HFFc6 (cell line): ENCODE measurements at regions not wholly inside any gene's neighbourhood (a gene's known extent, or its start where the extent isn't known, plus 50 kb on each side); places are given as distances from the start of the nearest gene placed in this dataset.

Experiments used
- DNase-seq: peaks from one replicate; pipeline ENCODE4 v3.0.0-alpha.2; 2018
- H3K27ac Mint-ChIP-seq: 2 replicates; pipeline ENCODE4 v1.8.0; 2020; ENCODE audit warnings: mild to moderate bottlenecking, mixed read lengths
- H3K27me3 Mint-ChIP-seq: 2 replicates; pipeline ENCODE4 v1.8.0; 2021; ENCODE audit warnings: mild to moderate bottlenecking, moderate library complexity, mixed read lengths; ENCODE audit not compliant: insufficient read depth
- H3K36me3 Mint-ChIP-seq: 2 replicates; pipeline ENCODE4 v1.8.0; 2021; ENCODE audit warnings: low read depth, mixed read lengths
- H3K4me1 Mint-ChIP-seq: 2 replicates; pipeline ENCODE4 v1.8.0; 2020; ENCODE audit warnings: low read depth, mixed read lengths
- H3K4me3 Mint-ChIP-seq: 2 replicates; pipeline ENCODE4 v1.8.0; 2020; ENCODE audit warnings: mild to moderate bottlenecking, moderate library complexity, mixed read lengths
- H3K9me3 Mint-ChIP-seq: 2 replicates; pipeline ENCODE4 v1.8.0; 2020; ENCODE audit warnings: mild to moderate bottlenecking, mixed read lengths
- TF ChIP-seq, protein P1 (sequence below): fragments of 200-600 bp; sonication (generic); IDR thresholded peaks from 2 replicates; pipeline ENCODE4 v1.5.0; 2021; ENCODE audit warnings: antibody characterized with exemption, mild to moderate bottlenecking

DNA sequence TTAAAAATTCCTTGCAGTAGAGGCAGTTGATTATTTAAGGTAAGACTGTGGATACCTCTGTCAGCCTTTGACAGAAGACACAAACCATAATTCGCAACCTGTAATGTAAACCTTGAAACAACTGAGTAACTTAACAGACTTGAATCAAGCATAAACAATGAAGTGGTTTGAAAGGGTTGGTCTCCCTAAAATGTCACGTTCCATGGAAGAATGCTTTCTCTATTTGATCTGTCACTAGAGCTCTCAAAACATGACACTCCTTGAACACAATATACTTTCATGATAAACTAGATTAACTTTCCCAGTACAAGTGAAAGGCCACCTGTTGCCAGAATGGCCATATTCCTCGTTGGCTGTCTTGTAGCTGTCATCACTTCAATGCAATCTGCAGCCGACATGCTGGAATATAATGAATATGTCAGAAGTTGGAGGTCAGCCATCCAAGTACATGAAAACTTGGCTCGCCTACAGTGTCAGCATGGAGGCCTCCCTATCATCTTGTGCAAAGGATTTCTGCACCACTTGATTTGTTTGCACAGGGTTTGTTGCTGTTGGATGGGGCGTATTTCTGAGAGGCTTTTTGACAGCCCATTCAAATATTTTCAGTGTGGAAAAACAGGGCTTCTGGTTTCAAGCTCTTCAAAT, 228.0 kb downstream of the TLE4 start:
- no peak for DNase-seq
- H3K9me3 Mint-ChIP-seq = no peaks in the 10 kb centered on the region
- TF ChIP-seq, protein P1, sequence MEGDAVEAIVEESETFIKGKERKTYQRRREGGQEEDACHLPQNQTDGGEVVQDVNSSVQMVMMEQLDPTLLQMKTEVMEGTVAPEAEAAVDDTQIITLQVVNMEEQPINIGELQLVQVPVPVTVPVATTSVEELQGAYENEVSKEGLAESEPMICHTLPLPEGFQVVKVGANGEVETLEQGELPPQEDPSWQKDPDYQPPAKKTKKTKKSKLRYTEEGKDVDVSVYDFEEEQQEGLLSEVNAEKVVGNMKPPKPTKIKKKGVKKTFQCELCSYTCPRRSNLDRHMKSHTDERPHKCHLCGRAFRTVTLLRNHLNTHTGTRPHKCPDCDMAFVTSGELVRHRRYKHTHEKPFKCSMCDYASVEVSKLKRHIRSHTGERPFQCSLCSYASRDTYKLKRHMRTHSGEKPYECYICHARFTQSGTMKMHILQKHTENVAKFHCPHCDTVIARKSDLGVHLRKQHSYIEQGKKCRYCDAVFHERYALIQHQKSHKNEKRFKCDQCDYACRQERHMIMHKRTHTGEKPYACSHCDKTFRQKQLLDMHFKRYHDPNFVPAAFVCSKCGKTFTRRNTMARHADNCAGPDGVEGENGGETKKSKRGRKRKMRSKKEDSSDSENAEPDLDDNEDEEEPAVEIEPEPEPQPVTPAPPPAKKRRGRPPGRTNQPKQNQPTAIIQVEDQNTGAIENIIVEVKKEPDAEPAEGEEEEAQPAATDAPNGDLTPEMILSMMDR = no peak
- no peak overlapping the region for H3K4me3 Mint-ChIP-seq
- H3K4me1 Mint-ChIP-seq = no peaks in the 10 kb centered on the region
- no peaks in the 10 kb centered on the region for H3K36me3 Mint-ChIP-seq
- peaks cover 4% of the 10 kb centered on the region; the same call in 1 of the 2 replicates for H3K27me3 Mint-ChIP-seq
- H3K27ac Mint-ChIP-seq = no peak overlapping the region

DNA sequence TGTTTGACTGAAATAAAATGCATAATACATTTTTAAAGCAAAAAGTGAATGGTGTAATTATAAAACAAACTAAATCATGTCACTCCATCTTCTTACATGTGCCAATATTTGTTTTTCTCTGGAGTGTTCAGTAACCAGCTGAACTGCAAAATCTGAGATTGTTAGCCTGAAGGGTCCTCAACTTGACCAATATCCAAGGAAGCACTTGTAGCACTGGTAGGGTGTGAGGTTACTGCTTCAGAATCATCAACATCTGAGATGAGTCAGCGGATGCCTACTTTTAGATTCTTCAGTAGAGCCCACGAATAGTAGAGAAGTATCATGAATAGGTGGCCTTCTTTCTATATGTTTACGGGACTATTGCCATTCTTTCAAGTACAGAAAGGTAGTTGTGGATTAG, 226.7 kb downstream of the TLE4 start:
- Mint-ChIP-seq H3K27me3 (peaks cover 4% of the 10 kb centered on the region; the same call in 1 of the 2 replicates), H3K27ac (no peak overlapping the region), H3K4me3 (no peak overlapping the region)

DNA sequence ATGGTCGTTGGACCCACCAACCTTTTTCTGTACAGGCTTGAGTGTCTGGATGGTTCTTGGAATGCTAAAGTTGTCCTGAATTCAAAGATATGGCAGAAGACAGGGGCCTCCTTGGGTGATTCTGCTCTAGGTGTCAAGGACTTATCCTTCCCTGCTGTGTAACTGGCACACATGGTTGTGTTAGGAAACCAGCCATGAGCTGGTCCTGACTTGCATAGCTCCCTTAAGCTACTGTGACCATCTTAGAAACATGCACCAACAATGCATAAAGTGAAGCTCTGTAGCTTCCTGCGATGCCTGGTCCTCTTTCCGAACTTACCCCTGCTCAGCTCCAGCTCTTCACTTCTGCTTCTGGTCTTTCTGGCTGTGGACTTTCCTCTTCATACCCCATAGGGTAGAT, 224.6 kb downstream of the TLE4 start:
- DNase-seq = no peak
- no peaks in the 10 kb centered on the region for H3K4me1 Mint-ChIP-seq
- TF ChIP-seq, protein P1 = no peak
- H3K27me3 Mint-ChIP-seq = peaks cover 6% of the 10 kb centered on the region; the same call in 1 of the 2 replicates
- no peak overlapping the region for H3K27ac Mint-ChIP-seq
- no peaks in the 10 kb centered on the region for H3K36me3 Mint-ChIP-seq
- H3K4me3 Mint-ChIP-seq = no peak overlapping the region
- no peaks in the 10 kb centered on the region for H3K9me3 Mint-ChIP-seq

More for the DNA sequence above, 226.7 kb downstream of the TLE4 start:
- Mint-ChIP-seq H3K36me3 (no peaks in the 10 kb centered on the region), H3K9me3 (no peaks in the 10 kb centered on the region), H3K4me1 (no peaks in the 10 kb centered on the region)
- TF ChIP-seq, protein P1 = no peak
- no peak for DNase-seq

DNA sequence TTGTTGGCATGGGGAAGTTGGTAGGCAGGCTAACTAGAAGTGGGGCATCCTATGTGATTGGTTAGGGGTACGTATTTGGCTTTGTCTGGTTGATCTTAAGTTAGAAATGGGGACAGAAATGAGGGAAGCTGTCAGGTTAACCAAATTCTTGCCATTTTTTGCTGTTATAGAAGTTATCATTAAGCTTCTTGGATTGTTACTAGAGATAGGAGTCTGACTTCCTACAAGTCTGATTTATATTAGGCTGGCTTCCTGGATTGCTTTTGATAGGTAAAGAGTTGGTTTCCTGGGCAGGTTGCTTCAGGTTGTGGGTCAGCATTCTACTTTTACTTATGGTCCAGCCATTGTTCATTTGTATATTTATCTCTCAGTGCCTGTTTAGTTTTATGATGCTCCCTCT, 216.9 kb downstream of the TLE4 start:
- DNase-seq = no peak
- Mint-ChIP-seq H3K9me3 (no peaks in the 10 kb centered on the region), H3K4me3 (no peak overlapping the region), H3K4me1 (no peaks in the 10 kb centered on the region), H3K27ac (no peak overlapping the region), H3K36me3 (no peaks in the 10 kb centered on the region), H3K27me3 (peaks cover 9% of the 10 kb centered on the region; the same call in 1 of the 2 replicates)
- TF ChIP-seq, protein P1 = no peak

DNA sequence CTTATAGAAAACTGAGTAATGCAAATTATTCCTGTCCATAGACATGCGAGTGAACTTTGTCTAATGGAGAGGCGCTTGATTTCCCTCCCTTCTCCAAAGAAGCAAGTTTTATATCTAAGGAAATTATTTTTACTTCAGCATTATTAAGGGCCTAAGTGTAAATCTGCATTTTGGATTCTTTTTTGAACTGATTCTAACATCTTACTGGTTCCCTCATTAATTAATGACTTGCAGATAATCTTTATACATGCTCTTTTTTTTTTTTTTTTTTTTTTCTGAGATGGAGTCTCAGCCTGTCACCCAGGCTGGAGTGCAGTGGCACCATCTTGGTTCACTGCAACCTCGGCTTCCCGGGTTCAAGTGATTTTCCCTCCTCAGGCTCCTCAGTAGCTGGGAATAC, 209.5 kb downstream of the TLE4 start:
- no peaks in the 10 kb centered on the region for H3K36me3 Mint-ChIP-seq
- peaks cover 26% of the 10 kb centered on the region for H3K27me3 Mint-ChIP-seq
- no peaks in the 10 kb centered on the region for H3K4me1 Mint-ChIP-seq

More for the DNA sequence above, 209.5 kb downstream of the TLE4 start:
- TF ChIP-seq, protein P1 = no peak
- Mint-ChIP-seq H3K4me3 (no peak overlapping the region), H3K27ac (no peak overlapping the region), H3K9me3 (no peaks in the 10 kb centered on the region)
- no peak for DNase-seq
